HG03108 (cell line): ENCODE measurements at regions not wholly inside any gene's neighbourhood (a gene's known extent, or its start where the extent isn't known, plus 50 kb on each side); places are given as distances from the start of the nearest gene placed in this dataset.

Source experiments
- ATAC-seq: cut with Tn5 transposase; IDR thresholded peaks from one replicate; pipeline ENCODE4 v1.9.1; 2021; ENCODE audit warnings: moderate library complexity; ENCODE audit not compliant: unreplicated experiment

- no peak for ATAC-seq
Observed at GRCh38 chr11:127205688-127206217, 205.2 kb upstream of the KIRREL3 start.

DNA sequence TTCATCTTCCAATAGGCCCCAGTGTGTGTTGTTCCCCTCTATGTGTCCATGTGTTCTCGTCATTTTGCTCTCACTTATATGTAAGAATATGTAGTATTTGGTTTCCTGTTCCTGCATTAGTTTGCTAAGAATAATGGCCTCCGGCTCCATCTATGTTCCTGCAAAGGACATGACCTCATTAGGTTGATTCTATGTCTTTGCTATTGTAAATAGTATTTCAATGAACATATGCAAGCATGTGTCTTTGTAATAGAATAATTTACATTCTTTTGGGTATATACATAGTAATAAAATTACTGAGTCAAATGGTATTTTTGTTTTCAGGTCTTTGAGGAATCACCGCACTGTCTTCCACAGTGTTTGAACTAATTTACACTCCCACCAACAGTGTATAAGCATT is 202.9 kb upstream of the KIRREL3 start:
- no peak for ATAC-seq

DNA sequence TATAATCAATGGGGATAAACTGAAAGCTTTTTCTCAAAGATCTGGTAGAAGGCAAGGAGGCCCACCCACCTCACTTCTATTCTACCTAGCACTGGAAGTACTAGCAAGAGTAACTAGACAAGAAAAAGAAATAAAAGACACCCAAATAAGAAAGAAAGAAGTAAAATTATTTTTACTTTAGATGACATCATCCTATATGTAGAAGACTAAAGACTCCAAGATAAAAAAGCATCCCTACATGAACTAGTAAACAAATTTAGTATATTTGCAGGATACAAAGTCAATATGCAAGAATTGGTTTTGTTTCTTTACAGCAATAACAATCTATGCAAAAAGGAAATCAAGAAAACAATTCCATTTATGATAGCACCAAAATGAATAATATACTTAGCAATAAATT is 201.5 kb upstream of the KIRREL3 start:
- no peak for ATAC-seq

DNA sequence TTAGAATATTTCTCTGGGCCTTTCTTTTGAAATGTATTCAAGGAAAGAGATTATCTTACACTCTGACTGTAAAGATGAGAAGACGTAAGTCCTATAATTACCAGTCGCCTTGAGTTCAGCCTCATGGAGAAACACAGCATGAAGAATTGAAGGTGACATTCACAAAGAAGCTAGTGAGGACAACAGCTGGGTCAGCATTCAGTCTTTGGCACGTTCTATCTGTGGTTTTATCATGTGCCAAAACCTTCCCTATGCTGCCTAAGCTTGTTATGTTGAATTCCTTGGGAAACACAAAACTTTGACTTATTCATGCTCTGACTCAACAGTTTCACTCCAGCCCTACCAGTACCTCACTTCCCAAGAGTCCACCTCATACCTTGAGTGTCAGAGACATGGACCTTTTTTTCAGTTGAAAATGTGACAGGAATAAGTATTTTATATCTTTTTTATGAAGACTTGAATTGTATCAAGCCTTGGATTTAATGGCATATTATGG is 198.8 kb upstream of the KIRREL3 start:
- no peak for ATAC-seq

- no peak for ATAC-seq
Observed at GRCh38 chr11:127195501-127196120, 195.0 kb upstream of the KIRREL3 start.

- no peak for ATAC-seq
Observed at GRCh38 chr11:127194521-127194920, 194.0 kb upstream of the KIRREL3 start.

GRCh38 chr11:127193950-127194349 is 193.4 kb upstream of the KIRREL3 start:
- ATAC-seq, result no peak

- no peak for ATAC-seq
Observed at GRCh38 chr11:127191689-127192088, 191.1 kb upstream of the KIRREL3 start.

DNA sequence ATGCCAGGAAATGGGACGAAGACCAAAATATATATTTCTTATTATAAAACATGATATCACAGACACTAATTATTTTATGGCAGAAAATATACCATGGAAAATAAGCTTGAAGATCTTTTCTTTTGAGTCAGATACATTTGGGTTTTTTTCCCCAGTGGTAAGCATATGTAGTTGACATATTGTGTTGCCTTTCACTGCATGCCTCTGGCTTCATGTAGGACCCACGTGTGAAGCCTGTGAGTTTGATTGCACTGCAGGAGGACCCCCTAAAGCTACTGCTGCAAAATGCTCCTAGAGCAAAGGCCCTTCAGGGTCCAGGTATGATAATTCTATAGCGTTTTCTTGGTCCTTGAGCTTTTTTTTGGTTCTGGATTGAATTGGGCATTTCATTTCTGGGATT is 190.7 kb upstream of the KIRREL3 start:
- no peak for ATAC-seq

GRCh38 chr11:127182586-127183203 is 182.1 kb upstream of the KIRREL3 start:
- ATAC-seq, result no peak

- no peak for ATAC-seq
Observed at GRCh38 chr11:127157225-127157624, 156.7 kb upstream of the KIRREL3 start.

GRCh38 chr11:127149410-127149809 is 148.8 kb upstream of the KIRREL3 start:
- no peak for ATAC-seq

GRCh38 chr11:127143251-127143650 is 142.7 kb upstream of the KIRREL3 start:
- ATAC-seq, result no peak

DNA sequence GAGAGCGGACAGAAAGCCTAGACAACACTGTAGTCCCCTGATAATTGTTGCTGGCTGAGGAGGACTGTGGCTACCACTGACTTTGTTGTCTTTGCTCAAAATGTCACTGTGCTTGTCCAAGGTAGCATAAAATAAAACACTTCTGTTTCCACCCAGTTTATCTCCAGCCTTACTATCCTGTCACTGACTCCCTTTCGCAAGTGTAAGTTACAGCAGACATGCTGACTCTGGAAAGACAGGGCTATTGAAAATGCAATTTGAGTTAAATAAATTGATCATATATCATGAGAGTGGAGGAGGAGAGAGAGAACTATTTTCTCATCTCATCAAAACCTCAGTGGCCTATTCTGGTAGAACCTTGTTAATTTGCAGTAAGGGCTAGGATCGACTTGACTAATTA is 138.0 kb upstream of the KIRREL3 start:
- no peak for ATAC-seq

DNA sequence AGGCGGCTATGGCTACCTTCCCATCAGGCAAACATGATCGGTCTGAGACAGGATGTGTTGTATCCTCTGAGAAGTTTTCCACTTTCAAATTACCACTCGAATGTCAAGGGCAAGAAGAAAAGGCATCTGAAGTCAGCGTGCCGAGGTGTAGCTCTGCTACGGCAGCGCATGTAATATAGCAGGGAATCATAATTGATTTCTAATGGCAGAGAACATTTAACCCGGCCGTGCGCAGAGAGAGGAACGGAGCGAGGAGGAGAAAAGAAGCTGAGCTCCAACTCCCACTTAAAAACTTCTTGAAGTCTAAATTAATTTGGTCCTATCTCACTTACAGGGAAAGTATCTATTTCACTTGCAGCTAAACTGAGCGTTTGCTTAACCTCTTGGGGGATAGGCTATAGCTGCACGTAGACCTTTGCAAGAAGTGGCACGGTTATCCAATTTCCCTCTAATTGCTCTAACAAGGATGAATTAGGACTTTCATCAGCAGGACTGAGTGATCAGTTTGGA is 137.3 kb upstream of the KIRREL3 start:
- no peak for ATAC-seq

DNA sequence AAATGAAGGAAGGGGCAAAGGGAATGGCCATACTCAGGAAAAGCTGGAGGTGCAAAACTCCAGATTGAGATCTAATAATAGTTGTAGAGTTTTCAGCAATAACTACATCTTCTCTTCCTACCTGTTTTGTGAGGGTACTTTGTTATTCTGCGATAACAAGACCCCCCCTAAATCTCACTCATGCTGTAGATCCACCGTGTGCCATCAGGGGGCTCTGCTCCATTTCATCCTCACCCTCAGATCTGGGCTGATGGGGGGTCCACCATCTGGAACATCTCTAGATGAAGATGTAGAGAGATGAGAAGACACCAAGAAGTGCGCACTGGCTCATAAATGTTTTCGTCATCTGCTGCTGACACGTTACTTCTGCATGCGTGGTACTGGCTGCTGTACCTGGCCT is 135.9 kb upstream of the KIRREL3 start:
- ATAC-seq, result no peak

- ATAC-seq, result no peak
Observed at GRCh38 chr11:127135256-127135655, 134.7 kb upstream of the KIRREL3 start.

DNA sequence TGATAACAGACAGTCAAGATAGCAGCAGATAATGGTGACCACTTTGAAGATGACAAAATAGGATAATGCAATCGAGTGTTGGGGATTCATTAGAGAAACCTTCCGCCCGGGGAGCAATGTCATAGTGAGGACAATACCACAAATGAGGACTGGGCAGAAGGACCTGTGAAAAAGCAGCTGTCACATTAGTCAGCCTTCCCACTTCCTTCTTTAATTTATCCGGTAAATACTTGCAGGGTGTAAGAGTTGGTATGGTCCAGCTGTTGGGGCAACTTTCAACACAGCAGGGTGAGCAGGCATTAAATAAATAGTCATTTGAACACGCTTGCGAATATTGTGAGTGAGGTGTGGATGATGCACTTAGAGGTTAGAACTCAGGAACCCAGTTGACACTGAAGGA is 132.5 kb upstream of the KIRREL3 start:
- no peak for ATAC-seq

- ATAC-seq, result no peak
Observed at GRCh38 chr11:127130321-127130720, 129.8 kb upstream of the KIRREL3 start.

DNA sequence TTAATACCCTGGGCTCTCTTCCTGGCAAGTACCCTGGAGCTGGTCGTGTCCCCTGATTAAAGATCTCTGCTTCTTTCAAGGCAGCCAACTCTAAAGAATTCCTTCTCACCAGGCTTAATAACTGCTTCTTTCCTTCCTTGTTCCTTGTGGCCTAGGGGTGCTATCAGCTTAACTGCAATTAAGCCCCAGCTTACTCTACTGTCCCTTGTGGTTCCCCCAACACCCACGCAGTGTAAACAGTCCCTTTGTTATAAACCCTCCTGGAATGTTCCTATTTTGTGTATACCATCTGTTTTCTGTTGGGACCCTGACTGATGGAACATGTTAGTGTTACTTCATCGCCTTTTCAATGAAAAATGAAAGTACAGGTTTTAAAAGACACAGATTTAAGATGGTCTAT is 126.4 kb upstream of the KIRREL3 start:
- ATAC-seq, result no peak

- no peak for ATAC-seq
Observed at GRCh38 chr11:127119356-127119755, 118.8 kb upstream of the KIRREL3 start.

DNA sequence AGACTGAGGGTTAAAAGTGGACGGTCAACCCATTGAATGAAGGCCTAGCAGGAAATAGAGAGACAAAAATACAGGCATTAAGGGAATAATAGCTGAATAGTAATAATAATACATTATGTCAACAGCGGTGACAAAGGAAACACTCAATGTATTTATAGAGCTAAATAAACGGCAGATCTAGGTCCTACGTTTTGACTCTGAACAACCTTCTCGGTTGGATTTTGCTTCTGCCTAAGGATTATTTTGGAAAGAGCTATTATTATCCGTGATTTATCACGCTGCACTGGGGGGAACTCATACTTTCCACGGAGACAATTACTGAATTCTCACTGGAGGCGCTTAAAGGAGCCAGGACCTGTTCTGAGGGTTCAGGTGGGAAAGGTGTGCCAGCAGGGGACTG is 118.2 kb upstream of the KIRREL3 start:
- no peak for ATAC-seq
